Smooth muscle cell (in vitro differentiated cells): ENCODE measurements at regions not wholly inside any gene's neighbourhood (a gene's known extent, or its start where the extent isn't known, plus 50 kb on each side); places are given as distances from the start of the nearest gene placed in this dataset.
A peak's percentile ranks its signal among the peaks of the same experiment; 100 is the strongest.

Source experiments
- DNase-seq: peaks from one replicate; lab custom pipeline; 2025; ENCODE audit not compliant: unreplicated experiment; lab: John Stamatoyannopoulos, UW
- H2AFZ ChIP-seq: fragments of 200-600 bp; sonication (generic); 2 replicates; pipeline ENCODE4 v1.6.0; 2016; ENCODE audit warnings: antibody characterized with exemption, low read depth, mild to moderate bottlenecking
- H3F3A ChIP-seq: fragments of 200-600 bp; sonication (generic); 2 replicates; pipeline ENCODE4 v1.6.0; 2017; ENCODE audit warnings: antibody characterized with exemption, low read depth
- H3K27ac ChIP-seq: fragments of 200-600 bp; sonication (generic); 2 replicates; pipeline ENCODE4 v1.5.1; 2016; ENCODE audit warnings: low read depth, mild to moderate bottlenecking
- H3K27me3 ChIP-seq: fragments of 200-600 bp; sonication (generic); 2 replicates; pipeline ENCODE4 v1.6.1; 2016; ENCODE audit warnings: low read depth, mild to moderate bottlenecking
- H3K36me3 ChIP-seq: fragments of 200-600 bp; sonication (generic); 2 replicates; pipeline ENCODE4 v1.5.1; 2016; ENCODE audit warnings: low read depth
- H3K4me1 ChIP-seq: fragments of 200-600 bp; sonication (generic); 2 replicates; pipeline ENCODE4 v1.5.1; 2016; ENCODE audit warnings: low read depth
- H3K4me2 ChIP-seq: fragments of 200-600 bp; sonication (generic); 2 replicates; pipeline ENCODE4 v1.6.0; 2016; ENCODE audit warnings: mild to moderate bottlenecking
- H3K4me3 ChIP-seq: fragments of 200-600 bp; sonication (generic); 2 replicates; pipeline ENCODE4 v1.5.1; 2016; ENCODE audit warnings: mild to moderate bottlenecking
- H3K79me2 ChIP-seq: fragments of 200-600 bp; sonication (generic); 2 replicates; pipeline ENCODE4 v1.6.0; 2016; ENCODE audit warnings: low read depth, mild to moderate bottlenecking
- H3K9ac ChIP-seq: fragments of 200-600 bp; sonication (generic); 2 replicates; pipeline ENCODE4 v1.6.0; 2016; ENCODE audit warnings: low read depth
- H3K9me3 ChIP-seq: fragments of 200-600 bp; sonication (generic); replicated peaks from 2 replicates; pipeline ENCODE4 v1.5.1; 2016; ENCODE audit warnings: low read depth
- H4K20me1 ChIP-seq: fragments of 200-600 bp; sonication (generic); 2 replicates; pipeline ENCODE4 v1.6.0; 2016; ENCODE audit warnings: low read depth
- WGBS: methylation state at CpG from one replicate; pipeline ENCODE4 v1.1.7; 2016; ENCODE audit warnings: low lambda C conversion rate; 5-methylcytosine and 5-hydroxymethylcytosine counted together
- TF ChIP-seq, protein P1 (sequence below): fragments of 200-600 bp; sonication (generic); IDR thresholded peaks from 2 replicates; pipeline ENCODE4 v1.5.1; 2017; ENCODE audit warnings: borderline replicate concordance, mild to moderate bottlenecking, antibody characterized with exemption; ENCODE audit not compliant: insufficient read depth, poor library complexity, severe bottlenecking

DNA sequence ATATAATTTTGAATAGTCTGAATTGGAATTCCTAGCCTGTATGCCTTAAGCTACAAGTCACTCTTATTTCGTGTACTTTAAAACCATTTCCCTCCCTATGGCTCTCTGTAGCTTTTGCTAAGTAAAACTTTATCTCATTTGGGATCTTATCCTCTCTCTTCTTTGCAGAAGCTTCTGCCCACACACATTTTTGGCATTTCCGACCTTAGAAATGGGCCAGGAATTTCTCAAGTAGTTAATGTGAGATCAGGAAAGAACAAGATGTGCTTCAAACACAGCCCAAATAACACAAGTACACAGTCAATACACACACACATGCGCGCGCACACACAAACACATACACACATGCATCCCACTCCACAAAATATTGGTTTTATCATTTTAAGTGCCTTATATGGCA, 931.0 kb upstream of the MIR17HG start:
- 60% methylated on average over 5 of the region's 5 CpGs for WGBS
- H3F3A ChIP-seq = peaks cover 6% of the 10 kb centered on the region
- TF ChIP-seq, protein P1, sequence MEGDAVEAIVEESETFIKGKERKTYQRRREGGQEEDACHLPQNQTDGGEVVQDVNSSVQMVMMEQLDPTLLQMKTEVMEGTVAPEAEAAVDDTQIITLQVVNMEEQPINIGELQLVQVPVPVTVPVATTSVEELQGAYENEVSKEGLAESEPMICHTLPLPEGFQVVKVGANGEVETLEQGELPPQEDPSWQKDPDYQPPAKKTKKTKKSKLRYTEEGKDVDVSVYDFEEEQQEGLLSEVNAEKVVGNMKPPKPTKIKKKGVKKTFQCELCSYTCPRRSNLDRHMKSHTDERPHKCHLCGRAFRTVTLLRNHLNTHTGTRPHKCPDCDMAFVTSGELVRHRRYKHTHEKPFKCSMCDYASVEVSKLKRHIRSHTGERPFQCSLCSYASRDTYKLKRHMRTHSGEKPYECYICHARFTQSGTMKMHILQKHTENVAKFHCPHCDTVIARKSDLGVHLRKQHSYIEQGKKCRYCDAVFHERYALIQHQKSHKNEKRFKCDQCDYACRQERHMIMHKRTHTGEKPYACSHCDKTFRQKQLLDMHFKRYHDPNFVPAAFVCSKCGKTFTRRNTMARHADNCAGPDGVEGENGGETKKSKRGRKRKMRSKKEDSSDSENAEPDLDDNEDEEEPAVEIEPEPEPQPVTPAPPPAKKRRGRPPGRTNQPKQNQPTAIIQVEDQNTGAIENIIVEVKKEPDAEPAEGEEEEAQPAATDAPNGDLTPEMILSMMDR = no peak
- H3K36me3 ChIP-seq = no peaks in the 10 kb centered on the region
- peaks cover 24% of the 10 kb centered on the region for H3K4me1 ChIP-seq
- no peak for DNase-seq
- peak overlapping the region; percentile 74 for H3K27ac ChIP-seq
- H3K9ac ChIP-seq = no peak overlapping the region
- no peaks in the 10 kb centered on the region for H3K27me3 ChIP-seq
- peak overlapping the region; percentile 67 for H3K4me2 ChIP-seq
- peak overlapping the region; percentile 61 for H2AFZ ChIP-seq
- no peaks in the 10 kb centered on the region for H4K20me1 ChIP-seq
- H3K79me2 ChIP-seq = no peaks in the 10 kb centered on the region
- no peaks in the 10 kb centered on the region for H3K9me3 ChIP-seq
- H3K4me3 ChIP-seq = no peak overlapping the region

DNA sequence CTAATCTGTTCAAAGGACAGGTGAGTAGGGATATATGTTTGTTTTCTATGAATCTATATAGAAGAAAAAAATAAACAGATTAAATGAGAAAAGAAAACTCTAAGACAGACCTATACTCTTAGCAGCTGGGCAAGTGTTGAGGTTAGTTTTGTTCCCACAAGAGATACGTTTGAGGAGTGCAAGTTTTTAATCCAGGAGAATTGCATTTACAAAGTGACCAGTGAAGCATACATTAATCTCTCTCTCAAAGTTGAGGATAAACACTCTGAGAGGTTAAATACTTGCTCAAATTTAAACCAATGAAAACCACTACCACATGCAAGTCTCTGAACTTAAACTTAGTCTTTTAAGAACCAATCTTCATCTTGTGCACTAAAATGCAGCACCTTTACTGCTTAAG, 930.5 kb upstream of the MIR17HG start:
- no peak for DNase-seq
- no peaks in the 10 kb centered on the region for H3K27me3 ChIP-seq
- H3F3A ChIP-seq = peaks cover 6% of the 10 kb centered on the region
- peak overlapping the region; percentile 67 for H3K4me2 ChIP-seq
- peaks cover 24% of the 10 kb centered on the region for H3K4me1 ChIP-seq
- H3K4me3 ChIP-seq = no peak overlapping the region
- H3K9me3 ChIP-seq = no peaks in the 10 kb centered on the region
- no peaks in the 10 kb centered on the region for H4K20me1 ChIP-seq
- H2AFZ ChIP-seq = peak overlapping the region; percentile 61
- WGBS = 40% methylated on average over 1 of the region's 1 CpG
- H3K79me2 ChIP-seq = no peaks in the 10 kb centered on the region
- H3K27ac ChIP-seq = peak overlapping the region; percentile 74
- H3K9ac ChIP-seq = no peak overlapping the region
- TF ChIP-seq, protein P1 = no peak
- H3K36me3 ChIP-seq = no peaks in the 10 kb centered on the region

DNA sequence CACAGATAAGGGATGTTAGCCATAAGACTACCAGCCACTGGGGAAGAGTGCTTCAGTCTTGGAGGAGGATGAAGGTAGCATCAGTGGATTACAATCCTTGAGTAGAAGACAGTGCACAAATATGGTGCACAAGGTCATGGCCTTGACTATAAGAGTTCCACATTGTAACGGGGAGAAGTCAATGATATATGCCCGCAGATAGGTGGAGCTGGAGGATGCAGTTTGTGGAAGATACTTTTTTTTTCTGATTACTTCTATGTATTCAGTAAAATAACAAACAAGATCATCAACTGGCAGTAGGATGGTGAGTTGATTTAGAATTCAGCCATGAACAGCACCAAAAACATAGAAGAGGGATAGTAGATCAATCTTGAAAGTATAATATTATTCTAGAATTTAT, 926.8 kb upstream of the MIR17HG start:
- Histone ChIP-seq H3K79me2 (no peaks in the 10 kb centered on the region), H3K27ac (no peak overlapping the region), H3F3A (peaks cover 4% of the 10 kb centered on the region), H3K4me2 (no peak overlapping the region), H3K36me3 (no peaks in the 10 kb centered on the region), H2AFZ (no peak overlapping the region), H3K9ac (no peak overlapping the region), H3K4me1 (peaks cover 21% of the 10 kb centered on the region), H3K27me3 (no peaks in the 10 kb centered on the region), H3K4me3 (no peak overlapping the region), H4K20me1 (no peaks in the 10 kb centered on the region), H3K9me3 (no peaks in the 10 kb centered on the region)
- DNase-seq = no peak
- 83% methylated on average over 2 of the region's 2 CpGs for WGBS
- TF ChIP-seq, protein P1 = no peak
